ENCODE measurements at regions not wholly inside any gene's neighbourhood (a gene's known extent, or its start where the extent isn't known, plus 50 kb on each side); places are given as distances from the start of the nearest gene placed in this dataset.

- no peaks in the 10 kb centered on the region for H3K9me3 ChIP-seq (ENCODE audit: control insufficient read depth in 1 of 2, low read length in 2 of 2)
- no peaks in the 10 kb centered on the region for H3K36me3 ChIP-seq (ENCODE audit: control insufficient read depth in 1 of 2, insufficient read depth in 2 of 2, low read length in 2 of 2)
- no peaks in the 10 kb centered on the region for H3K27me3 ChIP-seq (ENCODE audit: low read depth, low read length)
- H3K4me1 ChIP-seq (ENCODE audit: control insufficient read depth in 1 of 2, insufficient read depth in 2 of 2, low read length in 2 of 2), result no peaks in the 10 kb centered on the region
- no peak overlapping the region for H3K27ac ChIP-seq (ENCODE audit: low read length)
- no peak overlapping the region for H3K4me3 ChIP-seq (ENCODE audit: low read depth in 1 of 2, low read length in 2 of 2)
Observed at GRCh38 chr1:194533641-194534040, 1347.2 kb upstream of the B3GALT2 start.

- Histone ChIP-seq H3K27me3 (ENCODE audit: low read depth, low read length) (no peaks in the 10 kb centered on the region), H3K4me1 (ENCODE audit: control insufficient read depth in 1 of 2, insufficient read depth in 2 of 2, low read length in 2 of 2) (no peaks in the 10 kb centered on the region), H3K36me3 (ENCODE audit: control insufficient read depth in 1 of 2, insufficient read depth in 2 of 2, low read length in 2 of 2) (no peaks in the 10 kb centered on the region), H3K4me3 (ENCODE audit: low read depth in 1 of 2, low read length in 2 of 2) (no peak overlapping the region), H3K9me3 (ENCODE audit: control insufficient read depth in 1 of 2, low read length in 2 of 2) (no peaks in the 10 kb centered on the region), H3K27ac (ENCODE audit: low read length) (no peak overlapping the region)
Observed at GRCh38 chr1:194517567-194517966, 1331.2 kb upstream of the B3GALT2 start.

- Histone ChIP-seq H3K36me3 (ENCODE audit: control insufficient read depth in 1 of 2, insufficient read depth in 2 of 2, low read length in 2 of 2) (no peaks in the 10 kb centered on the region), H3K4me1 (ENCODE audit: control insufficient read depth in 1 of 2, insufficient read depth in 2 of 2, low read length in 2 of 2) (no peaks in the 10 kb centered on the region), H3K9me3 (ENCODE audit: control insufficient read depth in 1 of 2, low read length in 2 of 2) (peaks cover 0 to 4% of the 10 kb centered on the region in 2 donors)
Observed at GRCh38 chr1:194515916-194516315, 1329.5 kb upstream of the B3GALT2 start.

GRCh38 chr1:194512957-194513356 lies 1326.5 kb upstream of the B3GALT2 start:
- Histone ChIP-seq H3K27me3 (ENCODE audit: low read depth, low read length) (no peaks in the 10 kb centered on the region), H3K27ac (ENCODE audit: low read length) (no peak overlapping the region), H3K9me3 (ENCODE audit: control insufficient read depth in 1 of 2, low read length in 2 of 2) (peaks cover 0 to 11% of the 10 kb centered on the region in 2 donors), H3K4me3 (ENCODE audit: low read depth in 1 of 2, low read length in 2 of 2) (no peak overlapping the region), H3K36me3 (ENCODE audit: control insufficient read depth in 1 of 2, insufficient read depth in 2 of 2, low read length in 2 of 2) (no peaks in the 10 kb centered on the region), H3K4me1 (ENCODE audit: control insufficient read depth in 1 of 2, insufficient read depth in 2 of 2, low read length in 2 of 2) (no peaks in the 10 kb centered on the region)

More at GRCh38 chr1:194515916-194516315, 1329.5 kb upstream of the B3GALT2 start:
- Histone ChIP-seq H3K4me3 (ENCODE audit: low read depth in 1 of 2, low read length in 2 of 2) (no peak overlapping the region), H3K27ac (ENCODE audit: low read length) (no peak overlapping the region), H3K27me3 (ENCODE audit: low read depth, low read length) (no peaks in the 10 kb centered on the region)

GRCh38 chr1:194512345-194512744 lies 1325.9 kb upstream of the B3GALT2 start:
- H3K27me3 ChIP-seq (ENCODE audit: low read depth, low read length), result no peaks in the 10 kb centered on the region
- no peak overlapping the region for H3K27ac ChIP-seq (ENCODE audit: low read length)
- H3K9me3 ChIP-seq (ENCODE audit: control insufficient read depth in 1 of 2, low read length in 2 of 2), result peaks cover 0 to 11% of the 10 kb centered on the region in 2 donors
- no peaks in the 10 kb centered on the region for H3K36me3 ChIP-seq (ENCODE audit: control insufficient read depth in 1 of 2, insufficient read depth in 2 of 2, low read length in 2 of 2)
- no peak overlapping the region for H3K4me3 ChIP-seq (ENCODE audit: low read depth in 1 of 2, low read length in 2 of 2)
- no peaks in the 10 kb centered on the region for H3K4me1 ChIP-seq (ENCODE audit: control insufficient read depth in 1 of 2, insufficient read depth in 2 of 2, low read length in 2 of 2)

- Histone ChIP-seq H3K4me3 (ENCODE audit: low read depth in 1 of 2, low read length in 2 of 2) (no peak overlapping the region), H3K27ac (ENCODE audit: low read length) (no peak overlapping the region), H3K4me1 (ENCODE audit: control insufficient read depth in 1 of 2, insufficient read depth in 2 of 2, low read length in 2 of 2) (no peaks in the 10 kb centered on the region), H3K36me3 (ENCODE audit: control insufficient read depth in 1 of 2, insufficient read depth in 2 of 2, low read length in 2 of 2) (no peaks in the 10 kb centered on the region), H3K27me3 (ENCODE audit: low read depth, low read length) (no peaks in the 10 kb centered on the region), H3K9me3 (ENCODE audit: control insufficient read depth in 1 of 2, low read length in 2 of 2) (no peaks in the 10 kb centered on the region)
Observed at GRCh38 chr1:194503209-194503608, 1316.8 kb upstream of the B3GALT2 start.

- Histone ChIP-seq H3K9me3 (ENCODE audit: control insufficient read depth in 1 of 2, low read length in 2 of 2) (no peaks in the 10 kb centered on the region), H3K4me1 (ENCODE audit: control insufficient read depth in 1 of 2, insufficient read depth in 2 of 2, low read length in 2 of 2) (no peaks in the 10 kb centered on the region)
Observed at GRCh38 chr1:194495434-194495833, 1309.0 kb upstream of the B3GALT2 start.

GRCh38 chr1:194487172-194487571 lies 1300.8 kb upstream of the B3GALT2 start:
- Histone ChIP-seq H3K4me3 (ENCODE audit: low read depth in 1 of 2, low read length in 2 of 2) (no peak overlapping the region), H3K4me1 (ENCODE audit: control insufficient read depth in 1 of 2, insufficient read depth in 2 of 2, low read length in 2 of 2) (no peaks in the 10 kb centered on the region), H3K9me3 (ENCODE audit: control insufficient read depth in 1 of 2, low read length in 2 of 2) (peaks cover 0 to 7% of the 10 kb centered on the region in 2 donors), H3K27me3 (ENCODE audit: low read depth, low read length) (no peaks in the 10 kb centered on the region), H3K27ac (ENCODE audit: low read length) (no peak overlapping the region), H3K36me3 (ENCODE audit: control insufficient read depth in 1 of 2, insufficient read depth in 2 of 2, low read length in 2 of 2) (no peaks in the 10 kb centered on the region)

More at GRCh38 chr1:194495434-194495833, 1309.0 kb upstream of the B3GALT2 start:
- H3K27me3 ChIP-seq (ENCODE audit: low read depth, low read length), result no peaks in the 10 kb centered on the region
- no peaks in the 10 kb centered on the region for H3K36me3 ChIP-seq (ENCODE audit: control insufficient read depth in 1 of 2, insufficient read depth in 2 of 2, low read length in 2 of 2)
- H3K27ac ChIP-seq (ENCODE audit: low read length), result no peak overlapping the region
- H3K4me3 ChIP-seq (ENCODE audit: low read depth in 1 of 2, low read length in 2 of 2), result no peak overlapping the region

GRCh38 chr1:194485432-194485831 lies 1299.0 kb upstream of the B3GALT2 start:
- no peaks in the 10 kb centered on the region for H3K4me1 ChIP-seq (ENCODE audit: control insufficient read depth in 1 of 2, insufficient read depth in 2 of 2, low read length in 2 of 2)
- no peaks in the 10 kb centered on the region for H3K36me3 ChIP-seq (ENCODE audit: control insufficient read depth in 1 of 2, insufficient read depth in 2 of 2, low read length in 2 of 2)
- peaks cover 0 to 7% of the 10 kb centered on the region in 2 donors for H3K9me3 ChIP-seq (ENCODE audit: control insufficient read depth in 1 of 2, low read length in 2 of 2)
- no peak overlapping the region for H3K4me3 ChIP-seq (ENCODE audit: low read depth in 1 of 2, low read length in 2 of 2)
- no peak overlapping the region for H3K27ac ChIP-seq (ENCODE audit: low read length)
- H3K27me3 ChIP-seq (ENCODE audit: low read depth, low read length), result no peaks in the 10 kb centered on the region

GRCh38 chr1:194478731-194479130 lies 1292.3 kb upstream of the B3GALT2 start:
- Histone ChIP-seq H3K27ac (ENCODE audit: low read length) (no peak overlapping the region), H3K4me3 (ENCODE audit: low read depth in 1 of 2, low read length in 2 of 2) (no peak overlapping the region), H3K27me3 (ENCODE audit: low read depth, low read length) (no peaks in the 10 kb centered on the region), H3K9me3 (ENCODE audit: control insufficient read depth in 1 of 2, low read length in 2 of 2) (no peaks in the 10 kb centered on the region), H3K36me3 (ENCODE audit: control insufficient read depth in 1 of 2, insufficient read depth in 2 of 2, low read length in 2 of 2) (no peaks in the 10 kb centered on the region), H3K4me1 (ENCODE audit: control insufficient read depth in 1 of 2, insufficient read depth in 2 of 2, low read length in 2 of 2) (no peaks in the 10 kb centered on the region)

- Histone ChIP-seq H3K4me3 (ENCODE audit: low read depth in 1 of 2, low read length in 2 of 2) (no peak overlapping the region), H3K27me3 (ENCODE audit: low read depth, low read length) (no peaks in the 10 kb centered on the region), H3K4me1 (ENCODE audit: control insufficient read depth in 1 of 2, insufficient read depth in 2 of 2, low read length in 2 of 2) (no peaks in the 10 kb centered on the region)
Observed at GRCh38 chr1:194477908-194478307, 1291.5 kb upstream of the B3GALT2 start.

GRCh38 chr1:194476872-194477271 lies 1290.5 kb upstream of the B3GALT2 start:
- Histone ChIP-seq H3K4me1 (ENCODE audit: control insufficient read depth in 1 of 2, insufficient read depth in 2 of 2, low read length in 2 of 2) (no peaks in the 10 kb centered on the region), H3K36me3 (ENCODE audit: control insufficient read depth in 1 of 2, insufficient read depth in 2 of 2, low read length in 2 of 2) (no peaks in the 10 kb centered on the region), H3K27ac (ENCODE audit: low read length) (no peak overlapping the region), H3K4me3 (ENCODE audit: low read depth in 1 of 2, low read length in 2 of 2) (no peak overlapping the region), H3K27me3 (ENCODE audit: low read depth, low read length) (no peaks in the 10 kb centered on the region), H3K9me3 (ENCODE audit: control insufficient read depth in 1 of 2, low read length in 2 of 2) (no peaks in the 10 kb centered on the region)

More at GRCh38 chr1:194477908-194478307, 1291.5 kb upstream of the B3GALT2 start:
- Histone ChIP-seq H3K9me3 (ENCODE audit: control insufficient read depth in 1 of 2, low read length in 2 of 2) (no peaks in the 10 kb centered on the region), H3K36me3 (ENCODE audit: control insufficient read depth in 1 of 2, insufficient read depth in 2 of 2, low read length in 2 of 2) (no peaks in the 10 kb centered on the region), H3K27ac (ENCODE audit: low read length) (no peak overlapping the region)
